Astrocyte (in vitro differentiated cells and primary cell): ENCODE measurements at regions not wholly inside any gene's neighbourhood (a gene's known extent, or its start where the extent isn't known, plus 50 kb on each side); places are given as distances from the start of the nearest gene placed in this dataset.

Experiments used
- DNase-seq: peaks from one replicate; pipeline ENCODE4 v3.0.0-alpha.2; 2010; ENCODE audit warnings: low read depth
- FAIRE-seq: peaks from 2 replicates; lab custom pipeline; 2011; peaks lifted over from hg19 to GRCh38; lab: Jason Lieb, UNC
- H2AFZ ChIP-seq: 2 replicates; pipeline ENCODE4 v1.6.0; 2012; ENCODE audit warnings: low read depth, low read length, inconsistent platforms
- H3K27ac ChIP-seq: 2 replicates; pipeline ENCODE4 v1.5.1; 2011; ENCODE audit warnings: low read depth, low read length, inconsistent platforms
- H3K27me3 ChIP-seq: 2 replicates; pipeline ENCODE4 v1.6.0; 2011; ENCODE audit warnings: low read length, inconsistent platforms; ENCODE audit not compliant: insufficient read depth
- H3K36me3 ChIP-seq: 2 replicates; pipeline ENCODE4 v1.5.1; 2011; ENCODE audit warnings: low read length, inconsistent platforms; ENCODE audit not compliant: insufficient read depth
- H3K4me1 ChIP-seq: 2 replicates; pipeline ENCODE4 v1.5.1; 2011; ENCODE audit warnings: low read length, inconsistent platforms; ENCODE audit not compliant: insufficient read depth
- H3K4me2 ChIP-seq: 2 replicates; pipeline ENCODE4 v1.6.0; 2012; ENCODE audit warnings: low read length, inconsistent platforms
- H3K4me3 ChIP-seq: 2 replicates; pipeline ENCODE4 v1.5.1; 2011; ENCODE audit warnings: low read depth, mild to moderate bottlenecking, low read length, inconsistent platforms; ENCODE audit not compliant: insufficient read depth
- H3K79me2 ChIP-seq: 2 replicates; pipeline ENCODE4 v1.6.0; 2012; ENCODE audit warnings: mild to moderate bottlenecking, low read length, inconsistent platforms; ENCODE audit not compliant: insufficient read depth
- H3K9ac ChIP-seq: 2 replicates; pipeline ENCODE4 v1.6.0; 2012; ENCODE audit warnings: mild to moderate bottlenecking, low read length, inconsistent platforms
- H3K9me3 ChIP-seq: 2 replicates; pipeline ENCODE4 v1.5.1; 2012; ENCODE audit warnings: low read depth, mild to moderate bottlenecking, low read length, inconsistent platforms; ENCODE audit not compliant: insufficient read depth
- H4K20me1 ChIP-seq: 2 replicates; pipeline ENCODE4 v1.6.0; 2012; ENCODE audit warnings: low read length, inconsistent platforms; ENCODE audit not compliant: insufficient read depth
- H3K27ac Mint-ChIP-seq: one replicate; pipeline ENCODE4 v1.8.0; 2021; ENCODE audit warnings: mild to moderate bottlenecking, mixed read lengths; ENCODE audit not compliant: unreplicated experiment
- H3K27me3 Mint-ChIP-seq: one replicate; pipeline ENCODE4 v1.8.0; 2021; ENCODE audit warnings: low read depth, mixed read lengths; ENCODE audit not compliant: unreplicated experiment
- H3K36me3 Mint-ChIP-seq: one replicate; pipeline ENCODE4 v1.8.0; 2021; ENCODE audit warnings: low read depth, mixed read lengths; ENCODE audit not compliant: unreplicated experiment
- H3K4me1 Mint-ChIP-seq: one replicate; pipeline ENCODE4 v1.8.0; 2021; ENCODE audit warnings: low read depth, mixed read lengths; ENCODE audit not compliant: unreplicated experiment
- H3K4me3 Mint-ChIP-seq: one replicate; pipeline ENCODE4 v1.8.0; 2021; ENCODE audit warnings: mild to moderate bottlenecking, moderate library complexity, mixed read lengths; ENCODE audit not compliant: unreplicated experiment
- H3K9me3 Mint-ChIP-seq: one replicate; pipeline ENCODE4 v1.8.0; 2021; ENCODE audit warnings: mild to moderate bottlenecking, mixed read lengths; ENCODE audit not compliant: unreplicated experiment
- EZH2 ChIP-seq: IDR thresholded peaks from 2 replicates; pipeline ENCODE4 v1.6.1; 2012; ENCODE audit warnings: mild to moderate bottlenecking, low read length, inconsistent platforms; ENCODE audit not compliant: insufficient read depth
- TF ChIP-seq, protein P1 (sequence below): IDR thresholded peaks from 2 replicates; pipeline ENCODE4 v1.5.1; 2011; ENCODE audit warnings: low read depth, mild to moderate bottlenecking, inconsistent platforms, low read length, moderate library complexity; ENCODE audit not compliant: insufficient read depth

DNA sequence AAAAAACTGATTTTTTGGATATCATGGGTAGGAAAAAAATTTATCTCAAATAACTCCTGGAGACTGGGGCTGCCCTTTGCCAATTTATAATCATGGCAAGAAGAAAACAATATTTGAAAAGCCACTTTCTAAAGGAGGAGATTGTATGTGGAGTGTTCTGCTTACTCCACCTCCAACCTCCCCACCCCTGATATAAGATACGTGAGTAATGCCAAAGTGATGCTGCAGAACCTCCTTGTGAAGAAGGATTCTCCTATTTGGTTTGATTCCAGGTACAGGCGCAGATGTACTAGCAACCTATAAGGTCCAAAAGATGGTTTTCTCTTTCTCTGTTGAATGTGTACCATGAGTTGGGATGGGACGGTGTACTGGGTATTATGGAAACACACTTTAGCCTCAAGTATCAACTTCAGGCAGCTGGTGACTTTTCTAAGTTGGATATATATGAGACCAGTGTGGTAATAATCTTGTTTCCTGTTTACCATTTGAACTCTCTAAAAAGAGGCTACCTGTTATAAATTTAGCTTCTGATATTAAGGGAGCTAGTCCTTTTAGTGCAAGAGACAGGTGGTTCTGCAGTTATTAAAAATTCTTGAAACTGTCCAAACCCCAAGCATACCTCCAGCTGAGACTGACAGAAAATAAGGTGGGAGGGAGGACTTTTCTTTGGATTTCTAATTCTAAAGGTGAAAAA is 724.0 kb upstream of the MIR17HG start:
- DNase-seq (no peak), FAIRE-seq (no peak)
- Histone ChIP-seq H3K4me3 (no peak overlapping the region), H3K4me2 (no peak overlapping the region), H4K20me1 (no peaks in the 10 kb centered on the region), H3K9me3 (no peaks in the 10 kb centered on the region), H2AFZ (no peak overlapping the region), H3K79me2 (no peaks in the 10 kb centered on the region), H3K27ac (no peak overlapping the region), H3K9ac (no peak overlapping the region), H3K4me1 (peaks cover 16% of the 10 kb centered on the region), H3K36me3 (no peaks in the 10 kb centered on the region), H3K27me3 (no peaks in the 10 kb centered on the region)
- Mint-ChIP-seq H3K27ac (no peak overlapping the region), H3K36me3 (no peaks in the 10 kb centered on the region), H3K9me3 (no peaks in the 10 kb centered on the region), H3K27me3 (no peaks in the 10 kb centered on the region), H3K4me3 (no peak overlapping the region), H3K4me1 (peaks cover 7% of the 10 kb centered on the region)
- TF ChIP-seq EZH2 = no peak
- TF ChIP-seq, protein P1, sequence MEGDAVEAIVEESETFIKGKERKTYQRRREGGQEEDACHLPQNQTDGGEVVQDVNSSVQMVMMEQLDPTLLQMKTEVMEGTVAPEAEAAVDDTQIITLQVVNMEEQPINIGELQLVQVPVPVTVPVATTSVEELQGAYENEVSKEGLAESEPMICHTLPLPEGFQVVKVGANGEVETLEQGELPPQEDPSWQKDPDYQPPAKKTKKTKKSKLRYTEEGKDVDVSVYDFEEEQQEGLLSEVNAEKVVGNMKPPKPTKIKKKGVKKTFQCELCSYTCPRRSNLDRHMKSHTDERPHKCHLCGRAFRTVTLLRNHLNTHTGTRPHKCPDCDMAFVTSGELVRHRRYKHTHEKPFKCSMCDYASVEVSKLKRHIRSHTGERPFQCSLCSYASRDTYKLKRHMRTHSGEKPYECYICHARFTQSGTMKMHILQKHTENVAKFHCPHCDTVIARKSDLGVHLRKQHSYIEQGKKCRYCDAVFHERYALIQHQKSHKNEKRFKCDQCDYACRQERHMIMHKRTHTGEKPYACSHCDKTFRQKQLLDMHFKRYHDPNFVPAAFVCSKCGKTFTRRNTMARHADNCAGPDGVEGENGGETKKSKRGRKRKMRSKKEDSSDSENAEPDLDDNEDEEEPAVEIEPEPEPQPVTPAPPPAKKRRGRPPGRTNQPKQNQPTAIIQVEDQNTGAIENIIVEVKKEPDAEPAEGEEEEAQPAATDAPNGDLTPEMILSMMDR = no peak

DNA sequence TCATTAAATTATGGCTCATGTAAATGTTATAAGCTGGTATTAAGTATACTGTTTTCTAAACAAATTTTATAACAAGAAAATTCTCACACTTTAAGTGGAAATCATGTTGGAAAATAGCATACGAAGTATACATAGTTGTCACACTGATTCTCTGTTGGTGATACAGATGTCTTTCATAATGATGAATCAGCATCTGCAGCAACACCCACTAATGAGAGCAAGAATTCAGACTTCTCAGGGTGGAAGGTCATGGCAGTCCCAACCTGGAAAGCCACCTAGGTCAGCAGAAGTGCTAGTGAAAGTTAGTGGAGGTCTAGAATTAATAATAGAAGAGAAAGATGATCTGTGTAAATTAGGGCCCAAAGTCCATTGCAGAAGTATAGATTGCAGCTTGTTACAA is 719.7 kb upstream of the MIR17HG start:
- FAIRE-seq = no peak
- DNase-seq = no peak
- H3K4me3 ChIP-seq = no peak overlapping the region
- H3K4me1 ChIP-seq = peaks cover 7% of the 10 kb centered on the region
- H3K4me2 ChIP-seq = no peak overlapping the region
- H3K9me3 ChIP-seq = no peaks in the 10 kb centered on the region
- no peak overlapping the region for H3K27ac ChIP-seq
- no peak overlapping the region for H3K9ac ChIP-seq
- no peaks in the 10 kb centered on the region for H3K9me3 Mint-ChIP-seq
- H3K4me1 Mint-ChIP-seq = peaks cover under 1% of the 10 kb centered on the region
- H3K27me3 Mint-ChIP-seq = no peaks in the 10 kb centered on the region
- no peak overlapping the region for H3K27ac Mint-ChIP-seq
- no peak overlapping the region for H2AFZ ChIP-seq
- no peaks in the 10 kb centered on the region for H4K20me1 ChIP-seq
- TF ChIP-seq, protein P1 = no peak
- TF ChIP-seq EZH2 = no peak
- no peaks in the 10 kb centered on the region for H3K27me3 ChIP-seq
- no peak overlapping the region for H3K4me3 Mint-ChIP-seq
- H3K79me2 ChIP-seq = no peaks in the 10 kb centered on the region
- H3K36me3 Mint-ChIP-seq = no peaks in the 10 kb centered on the region
- H3K36me3 ChIP-seq = no peaks in the 10 kb centered on the region

DNA sequence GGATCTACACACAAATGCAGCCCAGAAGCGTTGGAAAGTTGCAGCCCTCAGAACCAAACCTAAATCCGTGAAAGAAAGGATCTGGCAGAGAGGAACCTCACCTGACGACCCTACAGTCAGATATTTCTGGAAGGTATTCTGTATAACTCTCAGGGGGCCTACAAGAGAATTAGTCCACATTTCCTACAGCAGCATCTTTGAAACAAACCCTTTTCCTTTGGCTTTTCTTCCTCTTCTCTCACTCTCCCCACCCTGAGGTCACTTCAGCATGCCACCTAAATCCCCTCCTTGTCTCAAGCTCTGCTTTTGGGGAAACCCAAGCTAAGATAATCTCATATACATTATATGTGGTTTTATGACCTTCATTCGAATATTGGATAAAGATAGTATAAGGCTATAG is 719.0 kb upstream of the MIR17HG start:
- H2AFZ ChIP-seq = no peak overlapping the region
- Mint-ChIP-seq H3K36me3 (no peaks in the 10 kb centered on the region), H3K4me1 (no peaks in the 10 kb centered on the region), H3K9me3 (no peaks in the 10 kb centered on the region), H3K27me3 (no peaks in the 10 kb centered on the region), H3K27ac (no peak overlapping the region), H3K4me3 (no peak overlapping the region)
- peaks cover under 1% of the 10 kb centered on the region for H3K4me1 ChIP-seq
- DNase-seq (no peak), FAIRE-seq (no peak)
- no peak overlapping the region for H3K27ac ChIP-seq
- H3K4me2 ChIP-seq = no peak overlapping the region
- no peaks in the 10 kb centered on the region for H3K79me2 ChIP-seq
- TF ChIP-seq, protein P1 = no peak
- TF ChIP-seq EZH2 = no peak
- no peak overlapping the region for H3K9ac ChIP-seq
- no peak overlapping the region for H3K4me3 ChIP-seq
- no peaks in the 10 kb centered on the region for H3K9me3 ChIP-seq
- no peaks in the 10 kb centered on the region for H3K27me3 ChIP-seq
- no peaks in the 10 kb centered on the region for H4K20me1 ChIP-seq
- no peaks in the 10 kb centered on the region for H3K36me3 ChIP-seq
